ENCODE measurements at regions not wholly inside any gene's neighbourhood (a gene's known extent, or its start where the extent isn't known, plus 50 kb on each side); places are given as distances from the start of the nearest gene placed in this dataset.

- TF ChIP-seq JUND (IDR thresholded peaks at IDR 0.05; ENCODE audit: low read depth), result no peak
- DNase-seq (ENCODE audit: low read depth in 1 of 2, low spot score in 1 of 2), result no peak
- in situ Hi-C loops (cut with HindIII; ENCODE audit: low pct_unique_long_range_greater_than_20kb, low sequenced_read_pairs), result no loop called here
These were observed 156.1 kb downstream of the WNT7A start for GRCh38 chr3:13723676-13724207.

GRCh38 chr3:13722178-13722577, 157.7 kb downstream of the WNT7A start:
- in situ Hi-C loops (cut with HindIII; ENCODE audit: low pct_unique_long_range_greater_than_20kb, low sequenced_read_pairs), result no loop called here
- DNase-seq (ENCODE audit: low read depth in 1 of 2, low spot score in 1 of 2), result no peak
- TF ChIP-seq JUND (IDR thresholded peaks at IDR 0.05; ENCODE audit: low read depth), result no peak

GRCh38 chr3:13718436-13718835, 161.4 kb downstream of the WNT7A start:
- no peak for DNase-seq (ENCODE audit: low read depth in 1 of 2, low spot score in 1 of 2)
- in situ Hi-C loops (cut with HindIII; ENCODE audit: low pct_unique_long_range_greater_than_20kb, low sequenced_read_pairs), result no loop called here

GRCh38 chr3:13718000-13718399, 161.9 kb downstream of the WNT7A start:
- DNase-seq (ENCODE audit: low read depth in 1 of 2, low spot score in 1 of 2), result no peak

More at GRCh38 chr3:13718436-13718835, 161.4 kb downstream of the WNT7A start:
- TF ChIP-seq JUND (IDR thresholded peaks at IDR 0.05; ENCODE audit: low read depth), result no peak

GRCh38 chr3:13717222-13717895, 162.5 kb downstream of the WNT7A start:
- DNase-seq (ENCODE audit: low read depth in 1 of 2, low spot score in 1 of 2), result no peak
- no peak for TF ChIP-seq JUND (IDR thresholded peaks at IDR 0.05; ENCODE audit: low read depth)
- in situ Hi-C loops (cut with HindIII; ENCODE audit: low pct_unique_long_range_greater_than_20kb, low sequenced_read_pairs), result no loop called here

More at GRCh38 chr3:13718000-13718399, 161.9 kb downstream of the WNT7A start:
- TF ChIP-seq JUND (IDR thresholded peaks at IDR 0.05; ENCODE audit: low read depth), result no peak
- in situ Hi-C loops (cut with HindIII; ENCODE audit: low pct_unique_long_range_greater_than_20kb, low sequenced_read_pairs), result no loop called here

- no peak for DNase-seq (ENCODE audit: low read depth in 1 of 2, low spot score in 1 of 2)
- no peak for TF ChIP-seq JUND (IDR thresholded peaks at IDR 0.05; ENCODE audit: low read depth)
- in situ Hi-C loops (cut with HindIII; ENCODE audit: low pct_unique_long_range_greater_than_20kb, low sequenced_read_pairs), result no loop called here
These were observed 163.2 kb downstream of the WNT7A start for GRCh38 chr3:13716540-13717221.

- no peak for TF ChIP-seq JUND (IDR thresholded peaks at IDR 0.05; ENCODE audit: low read depth)
- in situ Hi-C loops (cut with HindIII; ENCODE audit: low pct_unique_long_range_greater_than_20kb, low sequenced_read_pairs), result no loop called here
- no peak for DNase-seq (ENCODE audit: low read depth in 1 of 2, low spot score in 1 of 2)
These were observed 163.9 kb downstream of the WNT7A start for GRCh38 chr3:13715961-13716360.

GRCh38 chr3:13715167-13715954, 164.5 kb downstream of the WNT7A start:
- DNase-seq (ENCODE audit: low read depth in 1 of 2, low spot score in 1 of 2), result no peak
- TF ChIP-seq JUND (IDR thresholded peaks at IDR 0.05; ENCODE audit: low read depth), result no peak
- in situ Hi-C loops (cut with HindIII; ENCODE audit: low pct_unique_long_range_greater_than_20kb, low sequenced_read_pairs), result no loop called here

- in situ Hi-C loops (cut with HindIII; ENCODE audit: low pct_unique_long_range_greater_than_20kb, low sequenced_read_pairs), result no loop called here
These were observed 165.5 kb downstream of the FBLN2 start for GRCh38 chr3:13714251-13714916.

GRCh38 chr3:13713396-13713795, 164.5 kb downstream of the FBLN2 start:
- in situ Hi-C loops (cut with HindIII; ENCODE audit: low pct_unique_long_range_greater_than_20kb, low sequenced_read_pairs), result no loop called here
- DNase-seq (ENCODE audit: low read depth in 1 of 2, low spot score in 1 of 2), result no peak

More at GRCh38 chr3:13714251-13714916, 165.5 kb downstream of the FBLN2 start:
- TF ChIP-seq JUND (IDR thresholded peaks at IDR 0.05; ENCODE audit: low read depth), result no peak
- DNase-seq (ENCODE audit: low read depth in 1 of 2, low spot score in 1 of 2), result no peak

GRCh38 chr3:13712682-13713180, 163.8 kb downstream of the FBLN2 start:
- in situ Hi-C loops (cut with HindIII; ENCODE audit: low pct_unique_long_range_greater_than_20kb, low sequenced_read_pairs), result no loop called here
- no peak for TF ChIP-seq JUND (IDR thresholded peaks at IDR 0.05; ENCODE audit: low read depth)
- no peak for DNase-seq (ENCODE audit: low read depth in 1 of 2, low spot score in 1 of 2)

More at GRCh38 chr3:13713396-13713795, 164.5 kb downstream of the FBLN2 start:
- TF ChIP-seq JUND (IDR thresholded peaks at IDR 0.05; ENCODE audit: low read depth), result no peak

Measured in T47D (cell line).